Stimulated activated CD4-positive, alpha-beta T cell treated with anti-CD3 and anti-CD28 coated beads, Interleukin-2, amount 100 ng/mL, for 48 hours (primary cell): ENCODE measurements at regions not wholly inside any gene's neighbourhood (a gene's known extent, or its start where the extent isn't known, plus 50 kb on each side); places are given as distances from the start of the nearest gene placed in this dataset.
"Not testable (repeated sequence)": the region's sequence is repeated elsewhere in the genome, so short reads cannot be mapped to it uniquely, and the experiment has no call there.

Experiments used
- DNase-seq, 2 donors: peaks; one replicate each; pipeline ENCODE4 v3.0.0-alpha.2; 2020

DNA sequence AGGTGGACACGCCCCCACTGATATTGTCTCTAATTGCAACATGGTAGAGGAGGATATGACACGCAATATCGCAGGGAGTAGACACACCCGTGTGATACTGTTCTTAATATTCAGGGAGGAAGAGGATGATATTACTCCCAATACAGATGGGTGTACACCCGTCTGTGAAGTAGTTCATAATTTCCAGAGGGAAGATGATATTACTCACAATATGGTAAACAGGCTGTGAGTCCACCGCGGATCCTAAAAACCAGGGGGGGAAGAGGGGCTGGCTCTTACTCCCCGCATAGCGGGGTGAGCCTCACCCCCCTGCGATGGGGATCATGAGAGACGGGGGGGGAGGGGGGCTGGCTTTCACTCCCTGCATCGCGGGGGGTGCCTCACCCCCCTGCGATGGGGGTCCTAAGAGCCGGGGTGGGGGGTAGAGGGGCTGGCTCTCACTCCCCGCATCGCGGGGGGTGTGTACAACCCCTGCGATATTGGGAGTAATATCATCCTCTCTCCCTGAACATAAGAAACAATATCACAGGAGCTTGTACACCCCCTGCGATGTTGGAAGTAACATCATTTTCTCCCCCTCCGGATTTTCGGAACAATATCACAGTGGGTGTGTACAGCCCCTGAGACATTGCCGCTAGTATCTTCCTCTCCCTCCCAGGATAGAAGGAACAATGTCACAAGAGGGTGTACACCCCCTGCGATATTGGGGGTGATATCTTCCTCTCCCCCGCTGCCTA is 52.2 kb upstream of the FRG2C start:
- not testable (repeated sequence) for DNase-seq
